ENCODE measurements at regions not wholly inside any gene's neighbourhood (a gene's known extent, or its start where the extent isn't known, plus 50 kb on each side); places are given as distances from the start of the nearest gene placed in this dataset.

GRCh38 chr6:19731282-19731681 is 105.9 kb upstream of the ID4 start:
- TF ChIP-seq CTCF (conservative IDR thresholded peaks at IDR 0.05) = no peak
- no peak for TF ChIP-seq ZFX (IDR thresholded peaks at IDR 0.05)
- no peak overlapping the region for H3K27ac ChIP-seq

GRCh38 chr6:19734061-19734460 is 103.1 kb upstream of the ID4 start:
- TF ChIP-seq CTCF (conservative IDR thresholded peaks at IDR 0.05) (no peak), ZFX (IDR thresholded peaks at IDR 0.05) (no peak)

GRCh38 chr6:19734519-19734918 is 102.7 kb upstream of the ID4 start:
- no peak for TF ChIP-seq CTCF (conservative IDR thresholded peaks at IDR 0.05)
- no peak for TF ChIP-seq ZFX (IDR thresholded peaks at IDR 0.05)
- H3K27ac ChIP-seq = no peak overlapping the region

More at GRCh38 chr6:19734061-19734460, 103.1 kb upstream of the ID4 start:
- no peak overlapping the region for H3K27ac ChIP-seq

- no peak overlapping the region for H3K27ac ChIP-seq
- TF ChIP-seq ZFX (IDR thresholded peaks at IDR 0.05) = no peak
- no peak for TF ChIP-seq CTCF (conservative IDR thresholded peaks at IDR 0.05)
Observed at GRCh38 chr6:19736066-19736465, 101.1 kb upstream of the ID4 start.

- H3K27ac ChIP-seq = no peak overlapping the region
- TF ChIP-seq CTCF (conservative IDR thresholded peaks at IDR 0.05) (no peak), ZFX (IDR thresholded peaks at IDR 0.05) (no peak)
Observed at GRCh38 chr6:19738010-19738409, 99.2 kb upstream of the ID4 start.

GRCh38 chr6:19749722-19750121 is 87.4 kb upstream of the ID4 start:
- H3K27ac ChIP-seq = no peak overlapping the region
- TF ChIP-seq CTCF (conservative IDR thresholded peaks at IDR 0.05) (no peak), ZFX (IDR thresholded peaks at IDR 0.05) (no peak)

- H3K27ac ChIP-seq = no peak overlapping the region
- TF ChIP-seq ZFX (IDR thresholded peaks at IDR 0.05) (no peak), CTCF (conservative IDR thresholded peaks at IDR 0.05) (no peak)
Observed at GRCh38 chr6:19752746-19753145, 84.4 kb upstream of the ID4 start.
